ENCODE measurements at regions not wholly inside any gene's neighbourhood (a gene's known extent, or its start where the extent isn't known, plus 50 kb on each side); places are given as distances from the start of the nearest gene placed in this dataset.
A peak's percentile ranks its signal among the peaks of the same experiment; 100 is the strongest.

GRCh38 chr12:125214289-125214688 is 149.1 kb downstream of the AACS start:
- Mint-ChIP-seq H3K4me1 (no peaks in the 10 kb centered on the region), H3K27ac (no peak overlapping the region), H3K27me3 (peaks cover 32% of the 10 kb centered on the region), H3K9me3 (peaks cover 0 to 7% of the 10 kb centered on the region in 2 donors), H3K4me3 (no peak overlapping the region)
- no peak for DNase-seq
- no peak for ATAC-seq

- ATAC-seq, result no peak
- no peak for DNase-seq
- Mint-ChIP-seq H3K4me3 (no peak overlapping the region), H3K9me3 (peaks cover 0 to 7% of the 10 kb centered on the region in 2 donors), H3K4me1 (no peaks in the 10 kb centered on the region), H3K27ac (no peak overlapping the region), H3K27me3 (peaks cover 30% of the 10 kb centered on the region)
Observed at GRCh38 chr12:125216756-125217155, 151.5 kb downstream of the AACS start.

- Mint-ChIP-seq H3K4me3 (no peak overlapping the region), H3K9me3 (peaks cover 0 to 7% of the 10 kb centered on the region in 2 donors), H3K27me3 (peaks cover 32% of the 10 kb centered on the region), H3K27ac (no peak overlapping the region), H3K4me1 (no peaks in the 10 kb centered on the region)
- ATAC-seq (no peak), DNase-seq (no peak)
Observed at GRCh38 chr12:125217308-125217707, 152.1 kb downstream of the AACS start.

- Mint-ChIP-seq H3K27ac (no peak overlapping the region), H3K4me1 (no peaks in the 10 kb centered on the region), H3K4me3 (no peak overlapping the region), H3K27me3 (peaks cover 33% of the 10 kb centered on the region), H3K9me3 (peaks cover 0 to 7% of the 10 kb centered on the region in 2 donors)
- DNase-seq (no peak), ATAC-seq (no peak)
Observed at GRCh38 chr12:125218952-125219351, 153.7 kb downstream of the AACS start.

- H3K27ac Mint-ChIP-seq, result no peak overlapping the region
- DNase-seq, result no peak
- peak; percentile 50 for ATAC-seq
Observed at GRCh38 chr12:125220404-125221273, 155.4 kb downstream of the AACS start.

GRCh38 chr12:125221602-125222001 is 156.4 kb downstream of the AACS start:
- Mint-ChIP-seq H3K4me3 (no peak overlapping the region), H3K9me3 (no peaks in the 10 kb centered on the region), H3K4me1 (no peaks in the 10 kb centered on the region), H3K27ac (no peak overlapping the region), H3K27me3 (peaks cover 31% of the 10 kb centered on the region)
- ATAC-seq, result no peak
- no peak for DNase-seq

More at GRCh38 chr12:125220404-125221273, 155.4 kb downstream of the AACS start:
- no peak overlapping the region for H3K4me3 Mint-ChIP-seq
- no peaks in the 10 kb centered on the region for H3K4me1 Mint-ChIP-seq
- peaks cover 24% of the 10 kb centered on the region for H3K27me3 Mint-ChIP-seq
- H3K9me3 Mint-ChIP-seq, result no peaks in the 10 kb centered on the region

GRCh38 chr12:125222876-125223275 is 157.6 kb downstream of the AACS start:
- Mint-ChIP-seq H3K27ac (no peak overlapping the region), H3K4me3 (no peak overlapping the region), H3K27me3 (peaks cover 38% of the 10 kb centered on the region), H3K4me1 (no peaks in the 10 kb centered on the region), H3K9me3 (no peaks in the 10 kb centered on the region)
- no peak for DNase-seq
- ATAC-seq, result no peak

- peaks cover 35% of the 10 kb centered on the region for H3K27me3 Mint-ChIP-seq
Observed at GRCh38 chr12:125225641-125226040, 160.4 kb downstream of the AACS start.

GRCh38 chr12:125228519-125229260 is 163.5 kb downstream of the AACS start:
- Mint-ChIP-seq H3K4me3 (no peak overlapping the region), H3K27ac (no peak overlapping the region), H3K4me1 (no peaks in the 10 kb centered on the region), H3K9me3 (no peaks in the 10 kb centered on the region), H3K27me3 (peaks cover 14% of the 10 kb centered on the region)
- DNase-seq (no peak), ATAC-seq (no peak)

More at GRCh38 chr12:125225641-125226040, 160.4 kb downstream of the AACS start:
- DNase-seq (no peak), ATAC-seq (no peak)
- Mint-ChIP-seq H3K4me1 (no peaks in the 10 kb centered on the region), H3K9me3 (no peaks in the 10 kb centered on the region), H3K27ac (no peak overlapping the region), H3K4me3 (no peak overlapping the region)

- ATAC-seq, result no peak
- Mint-ChIP-seq H3K27ac (no peak overlapping the region), H3K4me1 (no peaks in the 10 kb centered on the region)
Observed at GRCh38 chr12:125229878-125230530, 164.8 kb downstream of the AACS start.

GRCh38 chr12:125233319-125233718 is 168.1 kb downstream of the AACS start:
- H3K27ac Mint-ChIP-seq, result no peak overlapping the region
- H3K9me3 Mint-ChIP-seq, result no peaks in the 10 kb centered on the region
- H3K4me1 Mint-ChIP-seq, result no peaks in the 10 kb centered on the region
- peaks cover 8% of the 10 kb centered on the region for H3K27me3 Mint-ChIP-seq
- ATAC-seq, result no peak
- no peak for DNase-seq
- no peak overlapping the region for H3K4me3 Mint-ChIP-seq

More at GRCh38 chr12:125229878-125230530, 164.8 kb downstream of the AACS start:
- no peak overlapping the region for H3K4me3 Mint-ChIP-seq
- peaks cover 14% of the 10 kb centered on the region for H3K27me3 Mint-ChIP-seq
- no peak for DNase-seq
- no peaks in the 10 kb centered on the region for H3K9me3 Mint-ChIP-seq

GRCh38 chr12:125239563-125239962 is 174.3 kb downstream of the AACS start:
- Mint-ChIP-seq H3K9me3 (no peaks in the 10 kb centered on the region), H3K4me3 (no peak overlapping the region)

GRCh38 chr12:125240717-125241116 is 175.5 kb downstream of the AACS start:
- H3K27me3 Mint-ChIP-seq, result peaks cover 34% of the 10 kb centered on the region

More at GRCh38 chr12:125239563-125239962, 174.3 kb downstream of the AACS start:
- H3K4me1 Mint-ChIP-seq, result no peaks in the 10 kb centered on the region
- H3K27ac Mint-ChIP-seq, result no peak overlapping the region
- H3K27me3 Mint-ChIP-seq, result peaks cover 26% of the 10 kb centered on the region
- ATAC-seq (no peak), DNase-seq (no peak)

GRCh38 chr12:125243811-125244210 is 178.6 kb downstream of the AACS start:
- Mint-ChIP-seq H3K4me3 (no peak overlapping the region), H3K27ac (no peak overlapping the region)
- no peak for ATAC-seq

More at GRCh38 chr12:125240717-125241116, 175.5 kb downstream of the AACS start:
- Mint-ChIP-seq H3K27ac (peak overlapping the region in 1 of 2 donors; percentile 48), H3K4me1 (no peaks in the 10 kb centered on the region), H3K4me3 (no peak overlapping the region), H3K9me3 (no peaks in the 10 kb centered on the region)
- DNase-seq (no peak), ATAC-seq (no peak)

GRCh38 chr12:125244338-125244737 is 179.1 kb downstream of the AACS start:
- no peak for DNase-seq
- Mint-ChIP-seq H3K4me1 (no peaks in the 10 kb centered on the region), H3K27me3 (peaks cover 26% of the 10 kb centered on the region), H3K27ac (no peak overlapping the region), H3K9me3 (no peaks in the 10 kb centered on the region), H3K4me3 (no peak overlapping the region)
- ATAC-seq, result no peak

More at GRCh38 chr12:125243811-125244210, 178.6 kb downstream of the AACS start:
- Mint-ChIP-seq H3K27me3 (peaks cover 26% of the 10 kb centered on the region), H3K4me1 (no peaks in the 10 kb centered on the region), H3K9me3 (no peaks in the 10 kb centered on the region)
- no peak for DNase-seq
